GM13976 (cell line): ENCODE measurements at regions not wholly inside any gene's neighbourhood (a gene's known extent, or its start where the extent isn't known, plus 50 kb on each side); places are given as distances from the start of the nearest gene placed in this dataset.

Experiments used
- DNase-seq: peaks from one replicate; pipeline ENCODE4 v3.0.0; 2012; ENCODE audit warnings: low spot score
- CTCF ChIP-seq: IDR thresholded peaks from 2 replicates; pipeline ENCODE4 v1.5.1; 2012; ENCODE audit warnings: borderline replicate concordance, mild to moderate bottlenecking; ENCODE audit not compliant: insufficient read depth; ENCODE audit errors: extremely low read depth, missing control alignments, control extremely low read depth
- in situ Hi-C: fragments of 300-500 bp; cut with MboI; formaldehyde crosslinking; loops from one replicate; pipeline ENCODE4 v1.12.0; 2022; ENCODE audit warnings: low sequenced_read_pairs, mixed read lengths, inconsistent platforms; ENCODE audit not compliant: unreplicated experiment

DNA sequence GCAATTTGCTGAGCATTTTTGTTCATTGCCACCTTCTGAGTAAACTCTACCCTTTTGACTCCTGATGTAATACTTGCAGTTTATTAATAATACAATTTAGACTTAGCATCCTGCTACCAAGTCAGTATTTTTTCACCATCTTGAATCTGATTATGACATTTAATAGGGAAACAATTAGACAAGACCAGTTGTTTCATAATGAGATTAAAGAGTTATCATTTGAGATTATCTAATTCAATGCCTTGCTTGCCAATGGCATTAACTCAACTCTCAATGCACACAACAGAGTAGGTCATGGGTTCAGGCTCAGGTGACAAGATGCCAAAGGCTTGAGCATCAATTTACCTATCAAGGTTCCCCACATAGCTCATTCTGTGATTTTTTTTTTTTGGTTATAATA lies 488.4 kb downstream of the DISC1 start:
- no peak for TF ChIP-seq CTCF
- in situ Hi-C loops = no loop called here
- no peak for DNase-seq

DNA sequence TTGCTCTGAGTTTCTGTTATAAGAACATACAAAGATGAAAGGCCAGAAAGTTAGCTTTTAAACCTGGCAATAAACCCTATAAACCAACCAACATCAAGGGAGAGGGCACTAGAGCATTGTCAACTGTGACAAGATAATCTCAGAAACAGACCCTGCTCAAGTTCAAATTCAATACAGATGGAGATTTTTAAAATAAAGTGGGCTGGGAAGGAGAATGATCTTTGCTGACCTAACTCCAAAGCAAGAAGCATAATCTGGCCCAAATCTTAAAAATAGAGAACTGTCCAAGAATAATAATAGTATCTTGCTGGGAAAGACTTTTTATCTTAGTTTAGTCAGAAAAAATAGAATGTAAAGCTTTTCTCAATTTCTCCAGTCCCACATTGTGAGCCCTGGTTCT lies 485.5 kb downstream of the DISC1 start:
- TF ChIP-seq CTCF = no peak
- in situ Hi-C loops = no loop called here

DNA sequence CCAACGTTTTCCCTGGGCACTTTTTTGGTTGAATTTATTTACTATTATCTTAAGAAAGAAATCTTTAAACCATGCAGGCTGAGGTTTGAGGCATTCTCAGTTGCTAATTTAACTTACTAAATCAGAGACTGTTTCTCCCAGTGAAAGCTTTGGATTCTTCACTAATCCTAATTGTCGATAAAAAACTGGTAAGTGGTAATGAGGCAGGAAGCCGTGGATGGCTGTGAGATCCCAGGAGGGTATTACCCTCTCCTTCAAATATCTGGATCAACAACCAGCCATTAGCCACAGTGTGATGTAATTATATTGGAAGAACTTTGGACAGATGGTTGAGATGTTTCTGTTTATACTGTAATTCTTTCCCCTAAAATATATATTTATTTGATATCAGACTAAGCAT lies 485.0 kb downstream of the DISC1 start:
- TF ChIP-seq CTCF = no peak
- in situ Hi-C loops = no loop called here
- no peak for DNase-seq

More for the DNA sequence above, 485.5 kb downstream of the DISC1 start:
- no peak for DNase-seq

DNA sequence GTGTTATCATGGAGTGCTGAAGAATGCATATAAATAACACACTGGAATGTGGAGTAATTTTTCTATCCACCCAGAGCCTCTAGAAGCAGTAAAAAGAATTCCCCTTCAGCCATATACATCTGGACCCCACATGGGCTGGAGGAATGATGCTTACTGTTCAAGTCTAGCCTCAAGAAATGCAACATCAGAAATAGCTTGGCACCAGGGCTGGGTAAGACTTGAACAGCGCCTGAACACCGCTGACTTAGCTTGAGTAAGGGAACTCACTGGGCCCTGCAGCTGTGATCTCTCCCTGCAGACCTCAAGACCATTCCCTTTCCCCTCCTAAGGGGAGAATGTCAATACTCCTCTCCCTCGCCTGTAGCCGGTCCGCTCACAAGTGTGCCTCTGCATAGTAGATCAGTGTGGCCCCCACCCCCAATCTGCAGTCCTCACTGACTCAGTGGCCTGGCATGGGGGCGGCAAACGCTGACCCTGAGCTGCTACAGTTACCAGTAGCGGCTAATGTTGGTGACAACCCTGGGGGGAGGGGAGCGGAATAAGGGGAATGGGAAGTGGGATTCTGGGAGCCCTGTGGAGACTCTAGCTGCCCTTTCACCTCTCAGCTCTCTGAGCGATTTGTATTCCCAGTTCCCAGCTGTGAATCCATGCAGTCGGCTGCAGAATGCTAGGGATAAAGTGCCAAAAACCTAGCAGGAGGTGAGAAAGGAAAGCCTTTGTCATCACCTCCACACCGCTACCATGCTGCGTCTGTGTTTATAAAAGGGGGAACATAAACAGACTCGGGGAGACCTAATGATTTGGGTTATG lies 483.9 kb downstream of the DISC1 start:
- no peak for TF ChIP-seq CTCF
- in situ Hi-C loops = no loop called here
- DNase-seq = no peak

DNA sequence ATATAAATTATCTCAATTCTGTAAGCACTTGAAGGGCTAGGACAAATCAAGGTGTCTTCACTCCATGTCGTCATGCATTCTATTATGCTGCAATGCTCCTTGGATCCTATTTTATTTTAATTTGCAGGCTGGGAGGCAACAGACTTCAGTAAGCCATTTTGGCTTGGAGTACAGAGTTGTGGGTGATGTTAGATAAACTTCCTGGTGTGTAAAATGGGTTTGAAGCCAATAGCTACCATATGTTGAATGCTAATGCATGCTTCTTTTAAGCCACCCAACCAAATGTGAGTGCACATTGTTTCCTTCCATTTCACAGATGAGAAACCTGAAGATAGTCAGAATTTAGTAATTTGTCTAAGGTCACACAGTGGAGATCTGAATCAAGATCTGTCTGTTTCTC lies 482.8 kb downstream of the DISC1 start:
- TF ChIP-seq CTCF = no peak
- in situ Hi-C loops = no loop called here
- no peak for DNase-seq

DNA sequence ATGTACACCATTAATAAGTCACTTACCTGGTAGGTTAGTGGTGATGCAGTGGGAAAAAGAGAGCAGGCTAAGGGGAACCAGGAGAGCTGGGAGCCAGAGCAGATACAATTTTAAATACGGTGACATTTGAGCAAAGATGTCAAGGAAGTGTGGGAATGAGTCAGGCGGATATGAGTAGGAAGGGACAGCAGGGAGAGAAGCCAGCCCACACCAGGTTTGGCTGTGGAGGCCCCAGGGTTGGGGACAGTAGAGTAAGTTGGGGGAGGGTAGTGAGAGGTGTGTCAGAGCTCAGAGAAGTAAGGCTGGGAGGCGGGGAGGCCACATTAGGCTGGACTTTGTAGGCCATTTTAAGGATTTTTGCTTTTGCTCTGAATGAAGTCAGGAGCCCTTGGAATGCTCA lies 482.0 kb downstream of the DISC1 start:
- TF ChIP-seq CTCF = no peak
- DNase-seq = no peak
- in situ Hi-C loops = no loop called here
